Fibroblast of pulmonary artery (primary cell): ENCODE measurements at regions not wholly inside any gene's neighbourhood (a gene's known extent, or its start where the extent isn't known, plus 50 kb on each side); places are given as distances from the start of the nearest gene placed in this dataset.
"Not testable (repeated sequence)": the region's sequence is repeated elsewhere in the genome, so short reads cannot be mapped to it uniquely, and the experiment has no call there.

Experiments
- DNase-seq: peaks from one replicate; pipeline ENCODE4 v3.0.0-alpha.2; 2010; ENCODE audit warnings: low read depth
- H3K4me3 ChIP-seq: replicated peaks from 2 replicates; pipeline ENCODE4 v1.5.1; 2011; ENCODE audit warnings: low read depth, mild to moderate bottlenecking, control low read depth, low read length, moderate library complexity
- TF ChIP-seq, protein P1 (sequence below): IDR thresholded peaks from 2 replicates; pipeline ENCODE4 v1.5.1; 2011; ENCODE audit warnings: mild to moderate bottlenecking, control low read depth, low read length, inconsistent platforms; ENCODE audit errors: missing control alignments

DNA sequence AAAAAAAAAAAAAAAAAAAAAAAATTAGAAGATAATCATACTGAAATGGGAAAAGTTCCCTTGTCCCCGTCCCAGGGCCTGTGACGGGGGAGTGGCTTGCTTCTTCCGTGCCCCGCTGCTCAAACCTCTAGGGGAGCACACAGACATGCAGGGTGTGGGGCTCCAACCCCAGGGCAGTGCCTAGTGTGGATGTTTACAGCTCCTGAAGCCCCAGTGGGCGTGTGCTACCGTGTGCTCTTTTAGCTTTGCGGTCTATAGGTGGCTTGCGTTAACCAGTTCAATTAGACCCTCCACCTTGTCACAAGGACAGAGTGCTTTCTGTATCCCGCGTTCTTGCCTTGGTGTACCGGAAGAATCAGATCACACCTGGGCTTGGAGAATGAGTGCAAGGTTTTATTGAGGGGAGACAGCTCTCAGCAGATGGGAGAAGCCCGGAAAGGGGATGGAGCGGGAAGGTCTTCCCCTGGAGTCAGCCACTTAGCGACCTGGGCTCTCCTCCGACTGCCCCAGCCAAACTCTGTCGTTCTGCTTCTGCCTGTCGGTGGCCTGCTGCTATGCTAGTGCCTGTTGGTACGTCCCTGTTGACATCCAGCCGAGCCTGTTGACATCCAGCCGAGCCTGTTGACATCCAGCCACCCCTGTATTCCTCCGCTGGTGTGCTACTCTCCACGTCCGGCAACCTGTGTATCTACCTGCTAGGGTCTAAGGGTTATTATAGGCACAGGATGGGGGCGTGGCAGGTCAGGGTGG lies 569.8 kb downstream of the VGLL3 start:
- TF ChIP-seq, protein P1, sequence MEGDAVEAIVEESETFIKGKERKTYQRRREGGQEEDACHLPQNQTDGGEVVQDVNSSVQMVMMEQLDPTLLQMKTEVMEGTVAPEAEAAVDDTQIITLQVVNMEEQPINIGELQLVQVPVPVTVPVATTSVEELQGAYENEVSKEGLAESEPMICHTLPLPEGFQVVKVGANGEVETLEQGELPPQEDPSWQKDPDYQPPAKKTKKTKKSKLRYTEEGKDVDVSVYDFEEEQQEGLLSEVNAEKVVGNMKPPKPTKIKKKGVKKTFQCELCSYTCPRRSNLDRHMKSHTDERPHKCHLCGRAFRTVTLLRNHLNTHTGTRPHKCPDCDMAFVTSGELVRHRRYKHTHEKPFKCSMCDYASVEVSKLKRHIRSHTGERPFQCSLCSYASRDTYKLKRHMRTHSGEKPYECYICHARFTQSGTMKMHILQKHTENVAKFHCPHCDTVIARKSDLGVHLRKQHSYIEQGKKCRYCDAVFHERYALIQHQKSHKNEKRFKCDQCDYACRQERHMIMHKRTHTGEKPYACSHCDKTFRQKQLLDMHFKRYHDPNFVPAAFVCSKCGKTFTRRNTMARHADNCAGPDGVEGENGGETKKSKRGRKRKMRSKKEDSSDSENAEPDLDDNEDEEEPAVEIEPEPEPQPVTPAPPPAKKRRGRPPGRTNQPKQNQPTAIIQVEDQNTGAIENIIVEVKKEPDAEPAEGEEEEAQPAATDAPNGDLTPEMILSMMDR: no peak
- DNase-seq: no peak
- H3K4me3 ChIP-seq: no peak overlapping the region

DNA sequence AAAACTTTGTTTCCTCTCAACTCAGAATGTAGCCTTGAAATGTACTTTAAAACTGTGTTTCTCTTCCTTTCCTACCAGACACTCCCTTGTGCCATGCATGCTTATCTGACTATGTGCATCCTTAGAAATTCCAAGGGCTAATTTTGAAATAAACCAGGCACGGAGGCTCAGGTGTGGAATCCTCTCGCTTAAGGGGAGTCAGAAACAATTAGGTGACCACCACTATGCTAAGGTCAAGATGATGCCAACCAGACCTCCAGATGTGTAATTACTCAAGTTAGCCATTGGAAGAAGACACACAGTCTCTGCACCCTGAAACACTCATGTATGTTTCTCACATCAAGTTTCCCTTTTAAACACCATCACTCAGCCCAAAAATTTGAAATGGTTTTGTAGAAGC lies 572.1 kb downstream of the VGLL3 start:
- TF ChIP-seq, protein P1: no peak
- no peak for DNase-seq

DNA sequence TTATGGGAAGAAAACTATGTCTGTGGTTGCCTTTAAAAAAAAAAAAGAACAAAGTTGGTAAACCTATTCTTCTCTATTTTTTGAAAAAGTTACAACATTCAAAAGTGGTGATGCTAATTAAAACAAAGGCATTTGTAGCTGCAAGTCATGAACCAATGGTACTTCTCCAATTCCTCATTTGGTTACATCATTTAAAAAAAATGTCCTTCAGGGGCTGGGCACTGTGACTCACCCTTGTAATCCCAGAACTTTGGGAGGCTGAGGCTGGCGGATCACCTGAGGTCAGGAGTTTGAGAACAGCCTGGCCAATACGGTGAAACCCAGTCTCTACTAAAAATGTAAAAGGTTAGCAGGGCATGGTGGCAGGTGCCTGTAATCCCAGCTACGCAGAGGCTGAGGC lies 574.6 kb downstream of the VGLL3 start:
- DNase-seq: no peak
- TF ChIP-seq, protein P1: no peak
- H3K4me3 ChIP-seq: no peak overlapping the region

More for the DNA sequence above, 572.1 kb downstream of the VGLL3 start:
- no peak overlapping the region for H3K4me3 ChIP-seq

GRCh38 chr3:86413645-86414044 lies 577.3 kb downstream of the VGLL3 start:
- H3K4me3 ChIP-seq: no peak overlapping the region
- TF ChIP-seq, protein P1: no peak
- DNase-seq: no peak

GRCh38 chr3:86410587-86410986 lies 580.4 kb downstream of the VGLL3 start:
- no peak overlapping the region for H3K4me3 ChIP-seq
- TF ChIP-seq, protein P1: no peak
- no peak for DNase-seq

GRCh38 chr3:86389759-86390158 lies 601.2 kb downstream of the VGLL3 start:
- not testable (repeated sequence) for H3K4me3 ChIP-seq

DNA sequence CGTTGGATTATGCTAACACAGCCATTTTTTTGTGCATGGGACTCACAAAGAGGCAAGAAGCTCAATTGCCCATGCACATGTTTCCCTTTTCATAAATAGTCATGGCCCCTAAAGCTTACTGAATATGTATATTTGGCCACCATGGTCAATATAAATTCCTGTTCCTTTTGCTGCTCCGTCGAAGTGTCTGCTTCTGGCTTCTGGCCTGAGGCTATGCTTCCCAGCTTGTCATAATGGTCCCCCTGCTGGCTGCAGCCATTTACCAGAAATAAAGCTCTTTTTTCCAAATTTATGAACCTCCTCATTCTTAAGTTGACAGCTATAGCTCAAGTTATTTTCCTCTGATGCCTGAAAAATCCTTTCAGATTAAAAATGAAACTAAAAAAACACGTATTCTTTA lies 602.1 kb downstream of the VGLL3 start:
- no peak overlapping the region for H3K4me3 ChIP-seq
- TF ChIP-seq, protein P1: no peak
- DNase-seq: no peak

More at GRCh38 chr3:86389759-86390158, 601.2 kb downstream of the VGLL3 start:
- DNase-seq: not testable (repeated sequence)
